ENCODE measurements at regions not wholly inside any gene's neighbourhood (a gene's known extent, or its start where the extent isn't known, plus 50 kb on each side); places are given as distances from the start of the nearest gene placed in this dataset.

GRCh38 chr10:91035650-91036292 lies 114.9 kb upstream of the ANKRD1 start:
- H3K4me3 ChIP-seq (ENCODE audit: low read depth, low read length): no peak overlapping the region
- DNase-seq (ENCODE audit: low read depth): no peak
- TF ChIP-seq CTCF (IDR thresholded peaks at IDR 0.05; ENCODE audit: insufficient read depth, low read depth, low read length, missing control alignments): no peak

GRCh38 chr10:91036807-91037411 lies 116.0 kb upstream of the ANKRD1 start:
- no peak for TF ChIP-seq CTCF (IDR thresholded peaks at IDR 0.05; ENCODE audit: insufficient read depth, low read depth, low read length, missing control alignments)
- DNase-seq (ENCODE audit: low read depth): no peak

GRCh38 chr10:91038971-91039370 lies 118.1 kb upstream of the ANKRD1 start:
- DNase-seq (ENCODE audit: low read depth): no peak
- TF ChIP-seq CTCF (IDR thresholded peaks at IDR 0.05; ENCODE audit: insufficient read depth, low read depth, low read length, missing control alignments): no peak
- no peak overlapping the region for H3K4me3 ChIP-seq (ENCODE audit: low read depth, low read length)

More at GRCh38 chr10:91036807-91037411, 116.0 kb upstream of the ANKRD1 start:
- H3K4me3 ChIP-seq (ENCODE audit: low read depth, low read length): no peak overlapping the region

GRCh38 chr10:91040343-91040742 lies 119.5 kb upstream of the ANKRD1 start:
- no peak for DNase-seq (ENCODE audit: low read depth)
- H3K4me3 ChIP-seq (ENCODE audit: low read depth, low read length): no peak overlapping the region
- TF ChIP-seq CTCF (IDR thresholded peaks at IDR 0.05; ENCODE audit: insufficient read depth, low read depth, low read length, missing control alignments): no peak

- no peak overlapping the region for H3K4me3 ChIP-seq (ENCODE audit: low read depth, low read length)
- TF ChIP-seq CTCF (IDR thresholded peaks at IDR 0.05; ENCODE audit: insufficient read depth, low read depth, low read length, missing control alignments): no peak
- DNase-seq (ENCODE audit: low read depth): no peak
Measured at GRCh38 chr10:91042069-91042468, 121.2 kb upstream of the ANKRD1 start.

- no peak overlapping the region for H3K4me3 ChIP-seq (ENCODE audit: low read depth, low read length)
- TF ChIP-seq CTCF (IDR thresholded peaks at IDR 0.05; ENCODE audit: insufficient read depth, low read depth, low read length, missing control alignments): peak; percentile 26
- peak; percentile 23 for DNase-seq (ENCODE audit: low read depth)
Measured at GRCh38 chr10:91043173-91043910, 122.5 kb upstream of the ANKRD1 start.

Data from GM12865 (cell line).